ENCODE measurements at regions not wholly inside any gene's neighbourhood (a gene's known extent, or its start where the extent isn't known, plus 50 kb on each side); places are given as distances from the start of the nearest gene placed in this dataset.

DNA sequence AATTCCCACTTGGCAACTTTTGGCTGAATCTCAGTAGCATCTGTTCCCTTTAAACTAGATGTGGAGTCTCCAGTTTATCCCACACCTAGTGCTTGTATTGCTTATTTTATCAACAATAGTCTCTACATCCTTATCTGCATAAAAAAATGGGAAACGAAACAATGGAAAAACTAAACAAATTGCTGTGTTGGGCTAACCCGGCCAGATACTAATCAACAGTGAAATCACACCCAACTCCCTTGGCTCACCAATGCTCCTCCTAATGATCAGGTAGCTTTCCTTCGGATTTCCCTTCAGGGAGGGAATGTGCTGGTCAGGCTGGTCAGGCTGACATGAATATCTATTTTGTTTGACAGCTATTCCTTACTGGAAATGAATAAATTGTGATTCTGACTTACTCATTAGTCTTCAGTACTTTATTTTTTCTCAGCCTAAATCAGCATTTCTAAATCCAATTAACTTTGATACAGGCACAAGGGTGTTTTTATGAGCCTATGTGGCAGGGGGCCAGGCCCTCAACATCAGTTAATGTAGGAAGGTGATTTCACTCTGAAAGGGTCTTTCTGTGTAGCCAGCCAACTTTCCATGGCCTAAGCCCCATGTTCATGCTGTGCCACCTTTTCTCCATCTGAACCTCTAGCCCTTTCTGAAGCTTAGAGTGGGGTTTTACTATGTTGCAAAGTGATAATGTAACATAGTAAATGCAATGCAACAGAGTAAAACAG is 170.5 kb upstream of the NPSR1 start:
- H3K27ac ChIP-seq, result no peak overlapping the region
- no peak overlapping the region for H3K4me2 ChIP-seq
- no peaks in the 10 kb centered on the region for H3K9me3 ChIP-seq (ENCODE audit: low read depth)
- no peaks in the 10 kb centered on the region for H3K4me1 ChIP-seq (ENCODE audit: insufficient read depth)
- WGBS (ENCODE audit: low lambda C conversion rate, missing lambda C conversion rate), result 87% methylated on average over 3 of the region's 3 CpGs
- H3K27me3 ChIP-seq, result no peaks in the 10 kb centered on the region
- no peaks in the 10 kb centered on the region for H4K20me1 ChIP-seq (ENCODE audit: insufficient read depth, poor library complexity, severe bottlenecking)
- H3K79me2 ChIP-seq, result no peaks in the 10 kb centered on the region
- no peak overlapping the region for H2AFZ ChIP-seq
- H3K36me3 ChIP-seq (replicated peaks; ENCODE audit: insufficient read depth, low read depth), result no peaks in the 10 kb centered on the region
- DNase-seq (ENCODE audit: low spot score), result no peak
- H3K4me3 ChIP-seq, result no peak overlapping the region
- no peak for TF ChIP-seq EZH2phosphoT487 (IDR thresholded peaks at IDR 0.05; ENCODE audit: low read depth, severe bottlenecking, unreplicated experiment)
- no peak for TF ChIP-seq CTCF (IDR thresholded peaks at IDR 0.05; ENCODE audit: poor library complexity)
- TF ChIP-seq EZH2 (IDR thresholded peaks at IDR 0.05; ENCODE audit: borderline replicate concordance), result no peak
- H3K9me2 ChIP-seq (replicated peaks; ENCODE audit: insufficient read depth), result no peaks in the 10 kb centered on the region

DNA sequence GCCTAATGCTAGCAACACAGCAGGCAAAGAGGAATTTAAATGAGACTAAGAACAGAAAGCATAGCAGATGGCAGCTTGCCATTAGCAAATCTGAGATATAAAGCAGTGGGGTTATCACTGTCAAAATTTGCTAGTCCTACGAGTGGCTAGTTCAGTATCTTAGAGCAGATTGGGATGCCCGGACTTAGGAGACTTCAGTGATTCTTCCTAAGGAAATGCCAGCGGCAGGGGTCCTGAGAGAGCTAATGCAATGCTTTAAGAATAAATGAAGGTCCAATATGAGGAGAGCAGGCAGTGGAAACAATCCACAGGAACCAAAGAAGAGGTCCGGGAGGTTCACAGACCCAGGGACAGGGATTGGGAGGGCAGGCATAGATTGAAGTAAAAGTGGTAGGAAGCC is 169.3 kb upstream of the NPSR1 start:
- no peak overlapping the region for H3K4me2 ChIP-seq
- no peak overlapping the region for H3K4me3 ChIP-seq
- no peak overlapping the region for H2AFZ ChIP-seq
- H4K20me1 ChIP-seq (ENCODE audit: insufficient read depth, poor library complexity, severe bottlenecking), result no peaks in the 10 kb centered on the region
- no peaks in the 10 kb centered on the region for H3K27me3 ChIP-seq
- no peaks in the 10 kb centered on the region for H3K79me2 ChIP-seq
- no peaks in the 10 kb centered on the region for H3K36me3 ChIP-seq (replicated peaks; ENCODE audit: insufficient read depth, low read depth)
- no peak overlapping the region for H3K27ac ChIP-seq
- no peaks in the 10 kb centered on the region for H3K9me3 ChIP-seq (ENCODE audit: low read depth)
- H3K9me2 ChIP-seq (replicated peaks; ENCODE audit: insufficient read depth), result no peaks in the 10 kb centered on the region
- TF ChIP-seq EZH2 (IDR thresholded peaks at IDR 0.05; ENCODE audit: borderline replicate concordance) (no peak), EZH2phosphoT487 (IDR thresholded peaks at IDR 0.05; ENCODE audit: low read depth, severe bottlenecking, unreplicated experiment) (no peak), CTCF (IDR thresholded peaks at IDR 0.05; ENCODE audit: poor library complexity) (no peak)
- H3K4me1 ChIP-seq (ENCODE audit: insufficient read depth), result no peaks in the 10 kb centered on the region
- DNase-seq (ENCODE audit: low spot score), result no peak
- 75% methylated on average over 4 of the region's 4 CpGs for WGBS (ENCODE audit: low lambda C conversion rate, missing lambda C conversion rate)

DNA sequence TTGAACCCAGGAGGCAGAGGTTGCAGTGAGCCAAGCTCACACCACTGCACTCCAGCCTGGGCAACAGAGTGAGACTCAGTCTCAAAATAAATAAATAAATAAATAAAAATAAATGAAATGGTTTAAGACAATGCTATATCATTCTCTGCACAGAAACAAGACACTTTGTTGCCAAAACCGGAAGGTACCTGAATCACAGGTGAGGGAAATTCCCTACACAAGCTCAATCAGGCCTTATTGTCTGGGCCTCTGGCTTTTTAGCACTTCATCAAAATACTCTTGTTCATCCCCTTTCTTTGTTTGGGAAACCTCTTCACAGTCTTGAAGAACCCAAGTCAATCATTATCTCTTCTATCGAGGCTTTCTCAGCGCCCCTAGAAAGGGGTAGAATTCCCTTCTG is 166.1 kb upstream of the NPSR1 start:
- no peak overlapping the region for H3K4me3 ChIP-seq
- H3K27ac ChIP-seq, result no peak overlapping the region
- H3K9me2 ChIP-seq (replicated peaks; ENCODE audit: insufficient read depth), result no peaks in the 10 kb centered on the region
- no peaks in the 10 kb centered on the region for H3K9me3 ChIP-seq (ENCODE audit: low read depth)
- H3K27me3 ChIP-seq, result no peaks in the 10 kb centered on the region
- WGBS (ENCODE audit: low lambda C conversion rate, missing lambda C conversion rate), result 97% methylated on average over 3 of the region's 3 CpGs
- no peak for DNase-seq (ENCODE audit: low spot score)
- TF ChIP-seq EZH2phosphoT487 (IDR thresholded peaks at IDR 0.05; ENCODE audit: low read depth, severe bottlenecking, unreplicated experiment) (no peak), CTCF (IDR thresholded peaks at IDR 0.05; ENCODE audit: poor library complexity) (no peak), EZH2 (IDR thresholded peaks at IDR 0.05; ENCODE audit: borderline replicate concordance) (no peak)
- no peaks in the 10 kb centered on the region for H3K4me1 ChIP-seq (ENCODE audit: insufficient read depth)
- H4K20me1 ChIP-seq (ENCODE audit: insufficient read depth, poor library complexity, severe bottlenecking), result no peaks in the 10 kb centered on the region
- no peak overlapping the region for H2AFZ ChIP-seq
- H3K36me3 ChIP-seq (replicated peaks; ENCODE audit: insufficient read depth, low read depth), result no peaks in the 10 kb centered on the region
- H3K4me2 ChIP-seq, result no peak overlapping the region
- H3K79me2 ChIP-seq, result no peaks in the 10 kb centered on the region
